ENCODE measurements at regions not wholly inside any gene's neighbourhood (a gene's known extent, or its start where the extent isn't known, plus 50 kb on each side); places are given as distances from the start of the nearest gene placed in this dataset.

- ChIA-PET POLR2A (no interaction called here), RAD21 (ENCODE audit: low non-redundant PET in 1 of 2, low total read pairs in 2 of 2, uncharacterized antibody in 2 of 2, unreplicated experiment in 2 of 2) (no interaction called here), CTCF (no interaction called here)
- DNase-seq (ENCODE audit: low read depth, low spot score) = no peak
- H3K9ac ChIP-seq (ENCODE audit: low read length) = no peak overlapping the region
- no peak overlapping the region for H2AFZ ChIP-seq (ENCODE audit: low read depth, low read length, poor library complexity, severe bottlenecking)
- H3K4me3 ChIP-seq (replicated peaks in 1 of 2; ENCODE audit: low read depth in 1 of 2, low read length in 2 of 2) = no peak overlapping the region
- intact Hi-C loops (cut with micrococcal nuclease) = no loop called here
- H3K9me2 ChIP-seq (ENCODE audit: insufficient read depth) = no peaks in the 10 kb centered on the region
- no peaks in the 10 kb centered on the region for H3K79me2 ChIP-seq (ENCODE audit: insufficient read depth, low read length)
- no peaks in the 10 kb centered on the region for H4K20me1 ChIP-seq (ENCODE audit: insufficient read depth)
- H3K36me3 ChIP-seq (ENCODE audit: control insufficient read depth in 1 of 2, insufficient read depth in 2 of 2, low read length in 2 of 2) = no peaks in the 10 kb centered on the region
- H3K4me1 ChIP-seq (ENCODE audit: control insufficient read depth in 1 of 2, insufficient read depth in 2 of 2, low read length in 2 of 2) = no peaks in the 10 kb centered on the region
- no peaks in the 10 kb centered on the region for H3K27me3 ChIP-seq (ENCODE audit: insufficient read depth, low read length)
- H3K4me2 ChIP-seq (ENCODE audit: low read length) = no peak overlapping the region
- no peak overlapping the region for H3K27ac ChIP-seq (ENCODE audit: low read depth, low read length)
- ATAC-seq = no peak
- BruUV-seq (replicated peaks) = no TSS peak
- no peak for TF ChIP-seq CBX3 (IDR thresholded peaks at IDR 0.05; ENCODE audit: low read depth)
- no peak for TF ChIP-seq ZBTB33 (IDR thresholded peaks at IDR 0.05; ENCODE audit: extremely low read depth, insufficient replicate concordance, low read length)
- no peak for TF ChIP-seq REST (IDR thresholded peaks at IDR 0.05; ENCODE audit: low read depth)
- no peak for TF ChIP-seq SIN3A (IDR thresholded peaks at IDR 0.05; ENCODE audit: low read depth)
- TF ChIP-seq EZH2phosphoT487 (IDR thresholded peaks at IDR 0.05; ENCODE audit: borderline replicate concordance) = no peak
- no peak for TF ChIP-seq TCF7L2 (IDR thresholded peaks at IDR 0.05; ENCODE audit: borderline replicate concordance, extremely low read depth, insufficient read depth, insufficient read length)
- no peak for TF ChIP-seq MAX (IDR thresholded peaks at IDR 0.05)
- no peak for TF ChIP-seq POLR2A (IDR thresholded peaks at IDR 0.05; ENCODE audit: borderline replicate concordance, extremely low read depth, insufficient read depth, insufficient read length)
- no peak for TF ChIP-seq ZFX (IDR thresholded peaks at IDR 0.05)
- no peak for TF ChIP-seq ELF1 (IDR thresholded peaks at IDR 0.05; ENCODE audit: borderline replicate concordance, low read depth)
- TF ChIP-seq CTCF (IDR thresholded peaks at IDR 0.05 in 2 of 3, conservative IDR thresholded peaks at IDR 0.05 in 1 of 3; ENCODE audit: borderline replicate concordance in 1 of 3, insufficient read depth in 1 of 3, low read depth in 2 of 3, low read length in 2 of 3) = no peak
- TF ChIP-seq JUND (IDR thresholded peaks at IDR 0.05) = no peak
- TF ChIP-seq YY1 (IDR thresholded peaks at IDR 0.05; ENCODE audit: extremely low read depth, insufficient replicate concordance, low read depth, low read length) = no peak
- TF ChIP-seq FOSL1 (IDR thresholded peaks at IDR 0.05; ENCODE audit: low read depth) = no peak
- no peak for TF ChIP-seq CEBPB (IDR thresholded peaks at IDR 0.05; ENCODE audit: low read depth)
- no peak for TF ChIP-seq RAD21 (IDR thresholded peaks at IDR 0.05; ENCODE audit: low read depth)
- no peak for TF ChIP-seq POLR2AphosphoS5 (IDR thresholded peaks at IDR 0.05; ENCODE audit: low read depth, low read length)
- no peak for TF ChIP-seq SRF (IDR thresholded peaks at IDR 0.05; ENCODE audit: low read depth)
- no peak for TF ChIP-seq ZNF274 (IDR thresholded peaks at IDR 0.05; ENCODE audit: low read depth, low read length)
- TF ChIP-seq EGR1 (IDR thresholded peaks at IDR 0.05; ENCODE audit: low read depth) = no peak
- H3K9me3 ChIP-seq (ENCODE audit: control insufficient read depth in 1 of 2, insufficient read depth in 1 of 2, low read depth in 1 of 2, low read length in 2 of 2) = no peaks in the 10 kb centered on the region
Observed at GRCh38 chr4:166635367-166635766, 598.9 kb downstream of the SPOCK3 start.

Data from HCT116 (cell line).